ENCODE measurements at regions not wholly inside any gene's neighbourhood (a gene's known extent, or its start where the extent isn't known, plus 50 kb on each side); places are given as distances from the start of the nearest gene placed in this dataset.

DNA sequence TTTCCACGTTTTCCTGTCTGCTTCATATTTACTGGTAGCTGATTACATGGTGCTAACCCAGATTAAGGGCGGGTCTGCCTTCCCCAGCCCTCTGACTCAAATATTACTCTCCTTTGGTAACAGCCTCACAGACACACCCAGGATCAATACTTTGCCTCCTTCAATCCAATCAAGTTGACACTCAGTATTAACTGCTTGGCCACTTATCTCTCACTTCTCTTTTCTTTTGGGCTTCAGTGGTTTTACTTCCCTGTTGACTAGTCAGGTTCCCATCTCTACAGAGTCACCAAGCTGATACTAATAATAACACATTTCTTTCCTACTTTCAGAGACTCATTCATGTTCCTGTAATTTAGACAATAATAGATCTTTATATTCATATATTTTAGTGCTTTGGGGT is 302.2 kb upstream of the MAP2 start:
- Histone ChIP-seq H3K4me1 (ENCODE audit: control insufficient read depth, insufficient read depth, low read length) (no peaks in the 10 kb centered on the region), H3K36me3 (ENCODE audit: control insufficient read depth, insufficient read depth, low read length) (no peaks in the 10 kb centered on the region), H3K9me3 (ENCODE audit: control insufficient read depth, insufficient read depth, low read depth, low read length) (no peaks in the 10 kb centered on the region), H3K27ac (ENCODE audit: low read length) (no peak overlapping the region), H3K4me3 (ENCODE audit: low read depth in 2 of 2, low read length in 2 of 2) (no peak overlapping the region), H3K27me3 (ENCODE audit: control insufficient read depth, insufficient read depth, low read length) (no peaks in the 10 kb centered on the region)
- in situ Hi-C loops (cut with HindIII; ENCODE audit: low pct_unique_long_range_greater_than_20kb, low sequenced_read_pairs) (no loop called here), intact Hi-C loops (cut with micrococcal nuclease; ENCODE audit: unreplicated experiment) (no loop called here)
- no peak for TF ChIP-seq TCF7L2 (IDR thresholded peaks at IDR 0.05; ENCODE audit: low read depth, low read length)
- no peak for TF ChIP-seq POLR2AphosphoS5 (IDR thresholded peaks at IDR 0.05; ENCODE audit: low read depth, low read length)
- TF ChIP-seq, protein P1, sequence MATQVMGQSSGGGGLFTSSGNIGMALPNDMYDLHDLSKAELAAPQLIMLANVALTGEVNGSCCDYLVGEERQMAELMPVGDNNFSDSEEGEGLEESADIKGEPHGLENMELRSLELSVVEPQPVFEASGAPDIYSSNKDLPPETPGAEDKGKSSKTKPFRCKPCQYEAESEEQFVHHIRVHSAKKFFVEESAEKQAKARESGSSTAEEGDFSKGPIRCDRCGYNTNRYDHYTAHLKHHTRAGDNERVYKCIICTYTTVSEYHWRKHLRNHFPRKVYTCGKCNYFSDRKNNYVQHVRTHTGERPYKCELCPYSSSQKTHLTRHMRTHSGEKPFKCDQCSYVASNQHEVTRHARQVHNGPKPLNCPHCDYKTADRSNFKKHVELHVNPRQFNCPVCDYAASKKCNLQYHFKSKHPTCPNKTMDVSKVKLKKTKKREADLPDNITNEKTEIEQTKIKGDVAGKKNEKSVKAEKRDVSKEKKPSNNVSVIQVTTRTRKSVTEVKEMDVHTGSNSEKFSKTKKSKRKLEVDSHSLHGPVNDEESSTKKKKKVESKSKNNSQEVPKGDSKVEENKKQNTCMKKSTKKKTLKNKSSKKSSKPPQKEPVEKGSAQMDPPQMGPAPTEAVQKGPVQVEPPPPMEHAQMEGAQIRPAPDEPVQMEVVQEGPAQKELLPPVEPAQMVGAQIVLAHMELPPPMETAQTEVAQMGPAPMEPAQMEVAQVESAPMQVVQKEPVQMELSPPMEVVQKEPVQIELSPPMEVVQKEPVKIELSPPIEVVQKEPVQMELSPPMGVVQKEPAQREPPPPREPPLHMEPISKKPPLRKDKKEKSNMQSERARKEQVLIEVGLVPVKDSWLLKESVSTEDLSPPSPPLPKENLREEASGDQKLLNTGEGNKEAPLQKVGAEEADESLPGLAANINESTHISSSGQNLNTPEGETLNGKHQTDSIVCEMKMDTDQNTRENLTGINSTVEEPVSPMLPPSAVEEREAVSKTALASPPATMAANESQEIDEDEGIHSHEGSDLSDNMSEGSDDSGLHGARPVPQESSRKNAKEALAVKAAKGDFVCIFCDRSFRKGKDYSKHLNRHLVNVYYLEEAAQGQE (IDR thresholded peaks at IDR 0.05; ENCODE audit: insufficient read depth in 1 of 2, low read depth in 2 of 2, low read length in 1 of 2): no peak
- TF ChIP-seq, protein P2, sequence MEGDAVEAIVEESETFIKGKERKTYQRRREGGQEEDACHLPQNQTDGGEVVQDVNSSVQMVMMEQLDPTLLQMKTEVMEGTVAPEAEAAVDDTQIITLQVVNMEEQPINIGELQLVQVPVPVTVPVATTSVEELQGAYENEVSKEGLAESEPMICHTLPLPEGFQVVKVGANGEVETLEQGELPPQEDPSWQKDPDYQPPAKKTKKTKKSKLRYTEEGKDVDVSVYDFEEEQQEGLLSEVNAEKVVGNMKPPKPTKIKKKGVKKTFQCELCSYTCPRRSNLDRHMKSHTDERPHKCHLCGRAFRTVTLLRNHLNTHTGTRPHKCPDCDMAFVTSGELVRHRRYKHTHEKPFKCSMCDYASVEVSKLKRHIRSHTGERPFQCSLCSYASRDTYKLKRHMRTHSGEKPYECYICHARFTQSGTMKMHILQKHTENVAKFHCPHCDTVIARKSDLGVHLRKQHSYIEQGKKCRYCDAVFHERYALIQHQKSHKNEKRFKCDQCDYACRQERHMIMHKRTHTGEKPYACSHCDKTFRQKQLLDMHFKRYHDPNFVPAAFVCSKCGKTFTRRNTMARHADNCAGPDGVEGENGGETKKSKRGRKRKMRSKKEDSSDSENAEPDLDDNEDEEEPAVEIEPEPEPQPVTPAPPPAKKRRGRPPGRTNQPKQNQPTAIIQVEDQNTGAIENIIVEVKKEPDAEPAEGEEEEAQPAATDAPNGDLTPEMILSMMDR (IDR thresholded peaks at IDR 0.05): no peak
- no peak for TF ChIP-seq SIN3A (IDR thresholded peaks at IDR 0.05; ENCODE audit: borderline replicate concordance, insufficient read depth, low read depth, low read length)
- DNase-seq (ENCODE audit: low read depth, low spot score) (no peak), ATAC-seq (no peak)
- ChIA-PET POLR2A (no interaction called here), CTCF (no interaction called here)
- BruUV-seq (replicated peaks): no TSS peak

DNA sequence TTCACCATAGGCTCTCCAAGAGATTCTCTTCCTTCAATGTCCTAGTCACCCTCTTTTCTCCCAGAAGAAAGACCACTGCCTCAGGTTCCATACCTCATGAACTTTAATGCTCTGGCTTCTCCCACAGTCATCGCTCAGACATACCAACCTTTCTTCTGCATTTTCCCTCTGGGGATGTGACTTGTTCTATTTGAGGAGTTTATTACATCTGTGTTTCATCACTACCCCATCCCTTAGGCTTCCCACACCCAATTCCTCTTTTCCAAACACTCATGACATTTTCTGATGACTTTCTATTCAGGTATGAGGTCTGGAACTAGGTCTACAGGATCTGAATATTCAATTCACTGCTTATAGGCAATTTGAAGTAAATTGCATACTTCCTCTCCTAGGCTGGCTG is 298.6 kb upstream of the MAP2 start:
- no peaks in the 10 kb centered on the region for H3K4me1 ChIP-seq (ENCODE audit: control insufficient read depth, insufficient read depth, low read length)
- no peaks in the 10 kb centered on the region for H3K9me3 ChIP-seq (ENCODE audit: control insufficient read depth, insufficient read depth, low read depth, low read length)
- in situ Hi-C loops (cut with HindIII; ENCODE audit: low pct_unique_long_range_greater_than_20kb, low sequenced_read_pairs): no loop called here
- ATAC-seq (no peak), DNase-seq (ENCODE audit: low read depth, low spot score) (no peak)
- H3K27ac ChIP-seq (ENCODE audit: low read length): no peak overlapping the region
- POLR2A ChIA-PET: no interaction called here
- H3K4me3 ChIP-seq (ENCODE audit: low read depth in 2 of 2, low read length in 2 of 2): no peak overlapping the region
- intact Hi-C loops (cut with micrococcal nuclease; ENCODE audit: unreplicated experiment): no loop called here
- H3K36me3 ChIP-seq (ENCODE audit: control insufficient read depth, insufficient read depth, low read length): no peaks in the 10 kb centered on the region
- H3K27me3 ChIP-seq (ENCODE audit: control insufficient read depth, insufficient read depth, low read length): no peaks in the 10 kb centered on the region
- CTCF ChIA-PET: no interaction called here
- TF ChIP-seq, protein P2 (IDR thresholded peaks at IDR 0.05): no peak
- TF ChIP-seq POLR2AphosphoS5 (IDR thresholded peaks at IDR 0.05; ENCODE audit: low read depth, low read length) (no peak), SIN3A (IDR thresholded peaks at IDR 0.05; ENCODE audit: borderline replicate concordance, insufficient read depth, low read depth, low read length) (no peak), TCF7L2 (IDR thresholded peaks at IDR 0.05; ENCODE audit: low read depth, low read length) (no peak)
- TF ChIP-seq, protein P1 (IDR thresholded peaks at IDR 0.05; ENCODE audit: insufficient read depth in 1 of 2, low read depth in 2 of 2, low read length in 1 of 2): no peak
- no TSS peak for BruUV-seq (replicated peaks)
